Memory B cell (primary cell): ENCODE measurements at regions not wholly inside any gene's neighbourhood (a gene's known extent, or its start where the extent isn't known, plus 50 kb on each side); places are given as distances from the start of the nearest gene placed in this dataset.
"Not testable (repeated sequence)": the region's sequence is repeated elsewhere in the genome, so short reads cannot be mapped to it uniquely, and the experiment has no call there.

Source experiments
- ATAC-seq: fragments of 150-1000 bp; cut with Tn5 transposase; 2 replicates; pipeline ENCODE4 v1.10.0; 2021; ENCODE audit warnings: low read depth, mild to moderate bottlenecking, moderate library complexity
- DNase-seq, 2 donors: peaks; one replicate each; pipeline ENCODE4 v3.0.0; 2022; ENCODE audit warnings: low spot score in 2 of 2
- H3K27ac Mint-ChIP-seq: one replicate; pipeline ENCODE4 v1.8.0; 2022; ENCODE audit warnings: mild to moderate bottlenecking, moderate library complexity, mixed read lengths
- H3K27me3 Mint-ChIP-seq: one replicate; pipeline ENCODE4 v1.8.0; 2022; ENCODE audit warnings: mixed read lengths
- H3K36me3 Mint-ChIP-seq: one replicate; pipeline ENCODE4 v1.8.0; 2022; ENCODE audit warnings: mild to moderate bottlenecking, mixed read lengths
- H3K4me1 Mint-ChIP-seq: one replicate; pipeline ENCODE4 v1.8.0; 2022; ENCODE audit warnings: mixed read lengths
- H3K4me3 Mint-ChIP-seq: one replicate; pipeline ENCODE4 v1.8.0; 2022; ENCODE audit warnings: mild to moderate bottlenecking, moderate library complexity, mixed read lengths
- H3K9me3 Mint-ChIP-seq: one replicate; pipeline ENCODE4 v1.8.0; 2022; ENCODE audit warnings: mixed read lengths

DNA sequence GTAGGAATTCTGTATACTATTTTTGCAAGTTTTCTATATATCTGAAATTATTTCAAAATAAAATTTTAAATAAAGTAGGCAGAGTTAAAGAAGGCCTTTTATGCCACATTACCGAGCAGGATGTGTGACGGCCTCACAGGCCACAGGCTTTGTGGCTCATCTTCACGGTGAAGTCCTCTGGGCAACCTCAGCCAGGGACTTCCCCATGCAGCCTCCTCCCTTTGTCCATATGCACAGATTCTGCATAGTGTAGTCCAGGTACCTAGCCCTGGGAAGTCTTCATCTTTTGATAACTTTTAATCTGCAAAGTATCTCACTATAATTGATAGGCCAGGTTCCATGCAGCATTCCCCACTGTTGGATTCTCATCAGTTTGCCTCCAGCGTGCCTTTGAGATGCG is 62.8 kb downstream of the ARHGAP11B start:
- H3K36me3 Mint-ChIP-seq, H3K27me3 Mint-ChIP-seq, H3K27ac Mint-ChIP-seq, H3K4me1 Mint-ChIP-seq, ATAC-seq, H3K9me3 Mint-ChIP-seq, DNase-seq, H3K4me3 Mint-ChIP-seq: not testable (repeated sequence)

DNA sequence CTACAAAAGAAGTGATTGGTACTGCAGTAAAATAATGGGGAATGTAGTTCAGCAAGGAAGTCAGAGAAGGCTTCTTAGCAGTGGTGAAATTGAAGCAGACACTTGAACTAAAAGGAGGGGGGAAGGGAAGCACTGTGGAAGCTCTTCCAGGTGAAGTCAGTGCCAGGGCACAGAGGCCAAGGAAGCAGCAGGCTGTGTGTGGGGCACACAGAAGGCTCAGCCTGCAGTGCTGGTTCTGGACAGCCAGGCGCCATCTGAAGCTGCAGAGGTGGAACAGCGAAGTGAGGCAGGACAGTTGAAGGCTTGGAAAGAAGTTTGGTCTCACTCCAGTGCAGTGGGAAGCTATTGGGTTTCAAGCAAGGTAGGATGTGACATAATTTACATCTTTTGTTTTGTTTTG is 64.2 kb downstream of the ARHGAP11B start:
- H3K27me3 Mint-ChIP-seq, H3K4me1 Mint-ChIP-seq, H3K4me3 Mint-ChIP-seq, DNase-seq, H3K9me3 Mint-ChIP-seq, H3K36me3 Mint-ChIP-seq, H3K27ac Mint-ChIP-seq, ATAC-seq: not testable (repeated sequence)

DNA sequence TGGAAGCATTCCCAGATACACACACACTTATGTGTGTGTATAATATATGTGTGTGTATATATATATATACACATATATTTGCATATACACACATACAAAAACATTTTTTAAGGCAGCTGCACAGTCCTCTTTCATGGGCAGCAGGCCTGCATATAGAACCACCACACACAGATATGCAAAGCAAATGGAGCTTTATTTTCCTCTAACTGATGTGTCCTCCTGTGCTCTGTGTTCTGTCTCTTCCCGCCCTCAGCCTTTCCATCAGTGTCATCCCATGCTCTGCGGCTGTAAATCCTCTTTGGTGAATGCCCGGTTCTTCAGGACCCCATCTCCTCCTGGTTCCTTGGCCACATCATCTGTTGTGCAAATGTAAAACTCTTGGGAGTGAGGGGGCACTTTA is 69.9 kb downstream of the ARHGAP11B start:
- H3K4me1 Mint-ChIP-seq, H3K4me3 Mint-ChIP-seq, DNase-seq, H3K27me3 Mint-ChIP-seq, H3K36me3 Mint-ChIP-seq, H3K9me3 Mint-ChIP-seq, H3K27ac Mint-ChIP-seq, ATAC-seq: not testable (repeated sequence)

DNA sequence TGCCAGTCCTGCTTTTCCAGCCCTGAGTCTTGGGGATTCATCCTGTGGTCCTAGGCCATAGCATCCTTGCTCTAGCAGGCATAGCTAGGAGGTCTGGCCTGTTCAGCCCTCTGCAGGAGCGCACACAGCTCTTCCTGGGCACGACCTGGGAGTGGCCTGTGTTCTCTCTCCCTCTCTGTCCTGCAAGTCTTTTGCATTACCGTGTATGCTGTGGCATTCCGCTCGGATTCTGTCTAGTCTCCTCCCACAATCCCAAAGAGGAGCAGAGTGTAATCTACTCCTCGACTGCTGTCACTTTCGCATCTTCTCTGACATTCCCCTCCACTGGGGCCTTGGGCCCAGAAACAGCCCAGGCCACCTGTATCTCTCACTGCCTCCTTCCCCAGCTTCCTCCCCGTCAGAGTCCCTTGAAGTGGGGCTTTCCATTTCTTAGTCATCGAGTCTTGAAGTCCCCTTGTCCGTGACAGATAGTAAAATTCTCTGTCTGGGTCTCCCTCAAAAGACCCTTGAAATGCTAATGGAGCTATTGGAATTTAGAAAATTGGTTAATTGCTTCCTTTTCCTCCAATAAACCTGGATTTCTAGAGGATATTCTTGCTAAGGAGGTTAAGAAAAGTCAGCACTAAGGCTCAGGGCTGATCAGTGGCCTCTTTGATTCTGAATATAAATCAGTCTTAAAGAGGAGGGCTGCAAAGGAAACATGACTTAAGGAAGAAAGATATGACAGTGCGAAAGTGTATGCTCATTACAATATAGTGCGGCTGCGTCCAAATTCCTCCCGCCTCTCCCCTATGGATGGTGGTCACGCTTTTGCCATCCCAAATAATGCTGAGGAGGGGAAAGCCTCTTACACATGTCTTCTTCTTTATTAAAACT is 70.7 kb downstream of the ARHGAP11B start:
- peak; percentile 79 for ATAC-seq
- not testable (repeated sequence) for H3K27me3 Mint-ChIP-seq, DNase-seq, H3K4me3 Mint-ChIP-seq, H3K9me3 Mint-ChIP-seq, H3K36me3 Mint-ChIP-seq, H3K4me1 Mint-ChIP-seq
- H3K27ac Mint-ChIP-seq, result peak overlapping the region; percentile 96

DNA sequence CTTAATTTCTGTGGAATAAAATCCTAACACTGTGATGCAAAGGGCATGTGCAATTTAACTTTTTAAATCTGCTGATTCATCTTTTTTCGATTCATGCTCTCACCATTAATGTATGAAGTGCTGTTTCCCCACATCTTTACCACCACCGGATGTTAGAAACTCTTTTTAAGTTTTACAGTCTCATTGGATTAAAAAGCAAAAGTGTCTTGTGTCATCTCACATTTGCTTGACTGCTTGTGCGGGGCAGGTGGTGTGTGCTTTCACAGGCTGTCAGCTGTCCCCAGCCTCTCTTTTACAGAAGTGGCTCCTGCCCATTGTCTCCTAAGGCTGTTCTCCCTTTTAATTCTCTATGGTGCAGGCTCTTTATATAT is 71.4 kb downstream of the ARHGAP11B start:
- ATAC-seq (peak; percentile 79), DNase-seq (peak in 1 of 2 donors; percentile 11)
- not testable (repeated sequence) for H3K9me3 Mint-ChIP-seq, H3K27me3 Mint-ChIP-seq, H3K27ac Mint-ChIP-seq, H3K4me1 Mint-ChIP-seq, H3K4me3 Mint-ChIP-seq, H3K36me3 Mint-ChIP-seq

DNA sequence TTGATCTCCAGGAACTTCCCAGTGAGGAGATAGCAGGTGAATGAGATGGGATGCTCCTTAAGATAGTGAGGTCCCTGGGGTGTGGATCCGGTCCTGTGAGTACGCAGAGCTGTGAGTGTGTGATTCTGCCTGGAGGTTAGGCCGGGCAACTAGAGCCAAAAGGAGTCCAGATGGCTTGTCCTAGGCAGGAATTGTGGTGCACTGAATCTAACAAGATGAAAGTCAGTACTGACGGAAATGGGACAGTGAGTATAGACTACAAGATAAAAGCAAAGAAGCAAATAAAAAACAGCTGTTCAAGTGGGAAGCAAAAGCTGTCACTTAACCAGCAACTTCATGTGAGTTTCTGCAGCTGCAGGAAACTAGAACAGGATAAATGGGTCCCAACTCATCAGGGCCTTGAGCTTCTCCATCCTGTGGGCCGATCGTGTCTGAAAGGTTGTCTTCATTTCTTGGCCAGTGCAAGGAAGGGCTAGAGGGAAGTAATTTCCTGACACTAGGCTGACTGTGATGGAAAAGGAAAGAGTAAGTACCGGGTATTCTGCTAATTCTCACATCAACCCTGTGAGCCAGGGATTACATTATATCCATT is 74.2 kb downstream of the ARHGAP11B start:
- not testable (repeated sequence) for H3K36me3 Mint-ChIP-seq, ATAC-seq, DNase-seq, H3K4me3 Mint-ChIP-seq, H3K27ac Mint-ChIP-seq, H3K9me3 Mint-ChIP-seq, H3K4me1 Mint-ChIP-seq, H3K27me3 Mint-ChIP-seq

DNA sequence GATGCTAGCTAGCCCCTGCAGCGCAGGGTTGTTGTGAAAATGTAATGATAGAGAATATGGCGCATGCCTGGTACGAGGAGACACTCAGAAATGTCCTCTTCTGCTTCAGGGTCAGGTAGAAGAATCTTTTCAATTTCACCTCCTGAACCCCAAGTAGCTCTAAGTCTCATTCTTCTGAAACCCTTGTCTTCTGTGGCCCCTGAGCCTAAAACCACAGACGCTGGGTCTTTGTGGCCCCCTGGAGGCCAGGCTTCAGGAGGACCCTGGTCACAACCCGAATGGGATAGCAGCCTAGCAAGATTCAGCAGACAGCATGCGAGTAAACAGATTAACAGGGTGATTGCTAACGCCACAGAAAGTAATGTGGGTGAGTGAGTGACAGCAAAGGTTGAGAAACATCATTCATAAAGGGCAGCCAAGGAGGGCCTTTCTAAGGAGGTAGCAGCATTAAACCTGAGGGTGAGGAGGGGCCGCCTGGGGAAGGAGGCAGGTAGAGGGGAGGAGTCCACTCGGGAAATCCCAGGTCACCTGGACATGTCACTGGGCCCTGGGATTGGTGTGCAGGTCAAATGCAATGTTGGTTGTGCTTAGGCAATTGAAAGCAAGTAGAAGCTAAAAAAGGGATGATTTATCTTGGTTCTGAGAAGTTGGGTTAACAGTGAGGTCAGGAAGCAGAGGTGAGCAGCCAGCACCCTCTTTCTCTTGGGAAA is 82.2 kb downstream of the ARHGAP11B start:
- not testable (repeated sequence) for H3K9me3 Mint-ChIP-seq, H3K36me3 Mint-ChIP-seq, DNase-seq, H3K27ac Mint-ChIP-seq, H3K4me3 Mint-ChIP-seq, ATAC-seq, H3K27me3 Mint-ChIP-seq, H3K4me1 Mint-ChIP-seq

DNA sequence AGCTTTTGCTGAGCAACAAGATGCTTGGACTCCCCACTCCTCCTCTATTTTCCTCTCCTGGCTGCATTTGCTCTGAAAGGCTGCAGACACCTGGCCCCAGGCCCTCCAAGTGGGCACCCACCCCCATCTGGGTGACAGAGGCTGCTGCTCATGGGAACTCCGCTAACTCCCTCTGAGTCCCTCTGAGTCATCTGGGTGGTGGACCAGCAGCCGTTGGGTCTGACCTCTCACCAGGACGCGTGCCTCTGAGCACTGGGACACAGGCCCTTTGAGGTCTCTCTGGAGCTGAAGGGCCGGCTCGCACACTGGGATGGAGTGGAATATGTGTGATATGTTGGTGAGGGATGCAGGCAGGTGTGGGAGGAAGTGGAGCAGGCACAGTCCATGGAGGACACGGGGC is 82.9 kb downstream of the ARHGAP11B start:
- H3K4me1 Mint-ChIP-seq, H3K27ac Mint-ChIP-seq, H3K27me3 Mint-ChIP-seq, ATAC-seq, H3K9me3 Mint-ChIP-seq, H3K36me3 Mint-ChIP-seq, H3K4me3 Mint-ChIP-seq, DNase-seq: not testable (repeated sequence)

DNA sequence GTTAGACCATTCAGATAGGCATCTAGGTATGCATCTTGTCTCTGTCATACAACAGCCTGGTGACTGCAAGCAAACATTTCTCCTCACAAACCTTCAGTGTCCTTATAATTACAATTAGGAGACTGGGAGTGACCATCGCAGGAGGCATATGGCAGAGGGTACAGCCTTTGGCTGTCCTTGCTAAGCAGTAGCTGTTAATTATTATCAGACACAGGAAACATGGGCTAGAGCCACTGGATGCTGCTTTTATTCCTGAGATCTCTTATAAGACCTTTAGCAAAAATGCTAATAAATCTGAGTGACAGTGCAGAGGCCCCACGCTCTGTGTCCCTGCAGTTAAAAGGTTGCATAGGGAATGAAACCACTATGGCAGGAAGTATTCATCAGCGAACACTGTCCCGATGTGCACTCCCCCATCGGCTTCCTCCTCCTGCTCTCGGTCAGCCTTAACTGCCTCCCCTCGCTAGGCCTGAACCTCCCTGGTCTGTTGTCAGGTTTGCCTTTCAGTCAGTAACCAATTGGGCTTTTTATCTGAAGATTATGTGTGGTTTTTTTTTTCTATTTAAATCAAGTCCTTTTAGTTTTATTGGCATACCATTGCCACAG is 92.2 kb downstream of the ARHGAP11B start:
- not testable (repeated sequence) for H3K27me3 Mint-ChIP-seq, DNase-seq, H3K36me3 Mint-ChIP-seq, H3K9me3 Mint-ChIP-seq, H3K4me1 Mint-ChIP-seq, ATAC-seq, H3K27ac Mint-ChIP-seq
- peak overlapping the region; percentile 16 for H3K4me3 Mint-ChIP-seq

DNA sequence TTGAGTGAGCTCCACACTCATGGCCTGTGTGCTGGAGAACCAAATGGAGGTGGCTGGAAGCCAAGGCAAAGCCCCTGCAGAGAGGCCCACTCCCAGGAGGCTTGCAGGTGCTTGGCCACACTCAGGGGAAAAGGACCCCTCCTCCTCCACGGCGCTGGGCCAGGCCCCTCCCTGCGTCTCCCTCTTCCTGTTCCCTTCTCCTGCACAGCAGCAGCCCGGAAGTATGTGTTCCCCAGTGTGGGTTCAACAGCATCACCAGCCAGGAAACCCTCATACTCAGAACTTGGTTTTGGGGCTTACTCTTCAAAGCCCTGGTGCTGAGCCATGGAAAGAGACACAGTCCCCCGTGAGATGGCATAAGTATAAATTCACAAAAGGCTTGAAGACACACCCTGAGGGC is 93.4 kb downstream of the ARHGAP11B start:
- not testable (repeated sequence) for H3K9me3 Mint-ChIP-seq, H3K27ac Mint-ChIP-seq, H3K4me3 Mint-ChIP-seq, H3K36me3 Mint-ChIP-seq, DNase-seq, H3K4me1 Mint-ChIP-seq, ATAC-seq, H3K27me3 Mint-ChIP-seq

DNA sequence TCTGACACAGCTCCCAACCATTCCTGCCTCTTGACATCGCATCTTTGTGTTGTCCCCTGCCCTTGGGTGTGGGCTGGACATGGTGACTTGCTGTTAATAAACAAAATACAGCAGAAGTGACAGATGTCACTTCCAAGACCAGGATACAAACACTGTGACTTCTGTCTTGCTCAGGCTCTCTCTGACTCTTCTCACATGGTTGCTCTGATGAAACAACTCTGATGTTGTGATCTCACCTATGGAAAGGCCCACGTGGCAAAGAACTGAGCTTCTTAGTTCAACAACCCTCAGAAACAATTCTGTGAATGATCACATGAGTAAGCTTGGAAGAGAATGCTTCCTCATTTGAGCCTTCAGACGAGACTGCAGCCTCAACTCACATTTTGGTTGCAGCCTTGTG is 94.9 kb downstream of the ARHGAP11B start:
- not testable (repeated sequence) for H3K4me1 Mint-ChIP-seq, H3K4me3 Mint-ChIP-seq, H3K36me3 Mint-ChIP-seq, ATAC-seq, H3K9me3 Mint-ChIP-seq, H3K27me3 Mint-ChIP-seq, H3K27ac Mint-ChIP-seq, DNase-seq

DNA sequence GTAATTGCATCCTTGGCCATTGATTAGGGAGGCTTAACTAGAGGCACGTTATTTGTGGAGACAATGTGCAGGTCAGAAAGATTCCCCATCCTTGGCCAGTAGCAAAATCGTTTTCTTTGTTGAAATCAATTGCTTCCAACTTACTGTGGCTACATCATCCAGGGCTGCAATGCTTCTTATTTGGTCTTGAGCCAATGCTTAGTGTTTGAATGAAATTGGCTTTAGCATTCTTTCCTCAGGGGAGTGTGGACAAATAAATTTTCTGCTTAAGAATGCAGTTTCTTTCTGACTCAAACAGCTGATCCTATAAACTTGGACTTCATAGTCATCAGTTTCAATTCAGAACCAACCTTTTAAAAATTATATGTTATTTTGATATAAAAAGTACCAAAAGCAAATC is 95.6 kb downstream of the ARHGAP11B start:
- not testable (repeated sequence) for H3K9me3 Mint-ChIP-seq, H3K4me1 Mint-ChIP-seq, H3K27ac Mint-ChIP-seq, H3K4me3 Mint-ChIP-seq, DNase-seq, ATAC-seq, H3K27me3 Mint-ChIP-seq
- H3K36me3 Mint-ChIP-seq, result peaks cover 12% of the 10 kb centered on the region

DNA sequence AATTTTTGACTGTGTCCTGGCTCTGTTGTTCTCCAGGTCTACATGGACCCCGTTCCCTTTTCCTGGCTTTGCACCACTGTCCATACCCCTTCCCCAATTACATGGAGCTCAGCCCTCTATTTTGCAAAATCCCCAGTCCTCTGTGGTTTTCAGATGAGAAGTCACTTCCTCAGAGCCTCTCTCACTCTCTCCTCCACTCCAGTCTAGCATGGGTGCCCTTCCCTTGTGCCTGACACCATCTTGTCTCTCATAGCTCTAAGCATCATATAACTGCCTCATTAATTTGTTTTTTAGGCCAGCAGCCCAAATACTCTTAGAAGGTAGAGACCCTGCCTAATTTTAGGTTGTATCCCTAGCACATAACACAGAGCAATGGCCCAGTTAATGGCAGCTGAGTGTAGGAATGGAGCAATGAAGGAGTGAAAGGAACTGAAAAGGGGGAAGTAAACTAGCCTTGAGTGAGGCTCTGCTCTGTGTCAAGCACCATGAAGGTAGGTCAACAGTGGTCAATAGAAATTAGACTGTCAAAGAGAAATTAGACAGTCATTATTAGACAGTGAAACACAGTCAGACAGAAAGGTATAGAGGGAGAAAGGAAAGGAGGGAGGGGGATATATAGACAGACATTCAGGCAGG is 97.7 kb downstream of the ARHGAP11B start:
- not testable (repeated sequence) for H3K9me3 Mint-ChIP-seq, H3K27me3 Mint-ChIP-seq, DNase-seq, H3K4me3 Mint-ChIP-seq, ATAC-seq, H3K27ac Mint-ChIP-seq, H3K4me1 Mint-ChIP-seq
- peaks cover 18% of the 10 kb centered on the region for H3K36me3 Mint-ChIP-seq
